T-helper 17 cell (primary cell): ENCODE measurements at regions not wholly inside any gene's neighbourhood (a gene's known extent, or its start where the extent isn't known, plus 50 kb on each side); places are given as distances from the start of the nearest gene placed in this dataset.
"Not testable (repeated sequence)": the region's sequence is repeated elsewhere in the genome, so short reads cannot be mapped to it uniquely, and the experiment has no call there.

ENCODE experiments used
- ATAC-seq: fragments of 150-1000 bp; cut with Tn5 transposase; 2 replicates; pipeline ENCODE4 v1.10.0; 2021; ENCODE audit warnings: mild to moderate bottlenecking, moderate library complexity
- DNase-seq, 3 donors: peaks; one replicate each; pipeline versions ENCODE4 v3.0.0 to v3.0.0-alpha.2; 2020 to 2021
- H3K9me3 ChIP-seq: one replicate; pipeline ENCODE4 v1.7.0; 2013; ENCODE audit warnings: low read length, mild to moderate bottlenecking; ENCODE audit not compliant: control insufficient read depth, poor library complexity, severe bottlenecking
- H3K27ac Mint-ChIP-seq: one replicate; pipeline ENCODE4 v1.8.0; 2022; ENCODE audit warnings: mild to moderate bottlenecking, moderate library complexity, mixed read lengths
- H3K27me3 Mint-ChIP-seq: one replicate; pipeline ENCODE4 v1.8.0; 2022; ENCODE audit warnings: mixed read lengths
- H3K36me3 Mint-ChIP-seq: one replicate; pipeline ENCODE4 v1.8.0; 2022; ENCODE audit warnings: low read depth, mixed read lengths
- H3K4me1 Mint-ChIP-seq: one replicate; pipeline ENCODE4 v1.8.0; 2022; ENCODE audit warnings: mild to moderate bottlenecking, mixed read lengths
- H3K4me3 Mint-ChIP-seq: one replicate; pipeline ENCODE4 v1.8.0; 2022; ENCODE audit warnings: mild to moderate bottlenecking, moderate library complexity, mixed read lengths

DNA sequence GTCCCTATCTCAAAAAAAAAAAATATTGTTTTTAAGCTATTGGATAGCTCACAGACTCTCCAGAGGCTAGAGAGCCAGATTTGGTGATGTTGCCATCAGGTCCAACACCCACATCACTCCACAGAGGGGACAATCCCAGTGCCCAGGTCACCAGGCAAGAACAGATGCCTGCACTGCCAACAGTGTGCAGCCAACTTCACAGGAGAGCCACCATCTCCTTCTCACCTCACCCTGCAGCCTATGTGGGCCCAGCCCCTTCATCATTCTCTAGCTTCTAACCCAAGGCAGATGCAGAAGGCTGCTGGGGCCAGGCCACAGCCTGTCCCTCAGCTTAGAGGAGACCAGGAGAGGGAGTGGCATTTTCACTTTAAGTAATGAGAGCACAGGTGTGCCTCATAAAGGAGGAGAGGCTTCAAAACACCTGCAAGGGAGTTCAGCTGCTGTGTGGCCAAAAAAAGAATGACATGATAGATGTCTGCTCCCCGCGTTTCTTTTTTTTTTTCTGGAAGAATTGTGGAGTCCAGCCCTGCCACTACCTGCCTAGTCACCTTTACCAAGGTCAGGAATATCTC lies 98.0 kb upstream of the ZSWIM2 start:
- H3K9me3 ChIP-seq = no peaks in the 10 kb centered on the region
- Mint-ChIP-seq H3K4me3 (no peak overlapping the region), H3K36me3 (no peaks in the 10 kb centered on the region), H3K4me1 (peaks cover 8% of the 10 kb centered on the region), H3K27me3 (no peaks in the 10 kb centered on the region), H3K27ac (no peak overlapping the region)
- no peak for ATAC-seq
- no peak for DNase-seq

DNA sequence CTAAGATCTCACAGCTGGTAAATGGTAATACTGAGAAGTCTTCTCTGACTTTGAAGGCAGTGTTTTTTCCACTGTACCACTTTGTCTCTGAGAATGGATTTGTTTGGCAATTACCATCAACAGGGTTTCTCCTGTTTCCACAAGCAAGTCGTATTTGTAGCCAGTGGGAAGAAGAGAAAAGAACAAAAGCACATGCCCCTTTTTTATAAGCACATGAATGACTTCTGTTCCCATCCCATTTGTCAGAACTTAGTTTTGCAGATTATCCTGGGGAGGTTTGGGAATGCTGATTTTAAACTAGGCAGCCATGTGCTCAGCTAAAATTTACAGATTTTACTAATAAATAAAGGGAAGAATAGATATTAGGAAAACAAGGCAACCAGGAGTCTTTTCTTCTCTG lies 92.9 kb upstream of the ZSWIM2 start:
- no peak for DNase-seq

GRCh38 chr2:186940463-186940862 lies 91.5 kb upstream of the ZSWIM2 start:
- DNase-seq (no peak), ATAC-seq (no peak)
- no peak overlapping the region for H3K4me3 Mint-ChIP-seq
- H3K27ac Mint-ChIP-seq = no peak overlapping the region
- H3K9me3 ChIP-seq = no peaks in the 10 kb centered on the region
- no peaks in the 10 kb centered on the region for H3K4me1 Mint-ChIP-seq
- H3K36me3 Mint-ChIP-seq = no peaks in the 10 kb centered on the region
- H3K27me3 Mint-ChIP-seq = no peaks in the 10 kb centered on the region

More for the DNA sequence above, 92.9 kb upstream of the ZSWIM2 start:
- no peak overlapping the region for H3K4me3 Mint-ChIP-seq
- no peaks in the 10 kb centered on the region for H3K9me3 ChIP-seq
- H3K27ac Mint-ChIP-seq = no peak overlapping the region
- H3K27me3 Mint-ChIP-seq = no peaks in the 10 kb centered on the region
- H3K4me1 Mint-ChIP-seq = no peaks in the 10 kb centered on the region
- ATAC-seq = no peak
- H3K36me3 Mint-ChIP-seq = no peaks in the 10 kb centered on the region

DNA sequence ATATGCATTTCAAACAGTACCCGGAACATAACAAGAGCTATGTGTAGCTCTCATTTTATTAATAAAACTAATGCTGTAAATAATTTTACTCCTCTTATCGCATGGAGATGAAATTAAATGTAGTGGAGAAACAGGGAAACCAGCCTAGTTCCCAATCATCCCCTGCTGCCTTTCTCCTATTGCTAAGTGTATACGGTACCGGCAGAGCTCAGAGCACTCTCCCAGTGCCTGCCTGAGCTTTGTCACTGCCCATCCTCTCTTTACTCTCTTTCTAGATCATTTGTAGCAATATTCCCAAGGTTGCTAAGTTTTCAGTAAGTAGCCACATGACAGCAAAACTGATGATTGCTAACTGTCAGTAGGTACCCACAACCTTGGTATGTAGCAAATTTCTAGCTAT lies 85.5 kb upstream of the ZSWIM2 start:
- Mint-ChIP-seq H3K36me3 (no peaks in the 10 kb centered on the region), H3K27me3 (no peaks in the 10 kb centered on the region), H3K4me1 (no peaks in the 10 kb centered on the region), H3K4me3 (no peak overlapping the region), H3K27ac (no peak overlapping the region)
- ATAC-seq (no peak), DNase-seq (no peak)
- H3K9me3 ChIP-seq = no peaks in the 10 kb centered on the region

DNA sequence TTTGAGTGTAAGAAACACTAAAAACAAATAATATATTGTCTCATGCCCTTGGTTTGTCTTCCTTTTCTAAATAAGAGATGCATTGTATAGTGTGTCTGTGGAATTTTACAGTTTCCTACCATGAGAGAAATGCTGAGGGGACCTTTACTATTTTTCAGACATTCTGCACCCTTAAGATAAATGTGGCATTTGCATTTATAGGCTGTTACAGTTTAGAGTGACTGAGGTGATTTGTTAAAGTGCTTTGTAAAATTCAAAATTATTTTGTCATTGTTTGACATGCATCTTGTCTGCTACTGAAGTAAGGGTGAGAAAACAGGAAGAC lies 78.9 kb upstream of the ZSWIM2 start:
- H3K27ac Mint-ChIP-seq = no peak overlapping the region
- DNase-seq (no peak), ATAC-seq (no peak)
- no peaks in the 10 kb centered on the region for H3K27me3 Mint-ChIP-seq
- no peak overlapping the region for H3K4me3 Mint-ChIP-seq
- H3K36me3 Mint-ChIP-seq = no peaks in the 10 kb centered on the region
- H3K9me3 ChIP-seq = no peaks in the 10 kb centered on the region
- H3K4me1 Mint-ChIP-seq = no peaks in the 10 kb centered on the region

GRCh38 chr2:186927185-186927866 lies 78.4 kb upstream of the ZSWIM2 start:
- Mint-ChIP-seq H3K27ac (no peak overlapping the region), H3K4me1 (no peaks in the 10 kb centered on the region), H3K36me3 (no peaks in the 10 kb centered on the region), H3K27me3 (no peaks in the 10 kb centered on the region), H3K4me3 (no peak overlapping the region)
- ATAC-seq (no peak), DNase-seq (no peak)
- no peaks in the 10 kb centered on the region for H3K9me3 ChIP-seq

DNA sequence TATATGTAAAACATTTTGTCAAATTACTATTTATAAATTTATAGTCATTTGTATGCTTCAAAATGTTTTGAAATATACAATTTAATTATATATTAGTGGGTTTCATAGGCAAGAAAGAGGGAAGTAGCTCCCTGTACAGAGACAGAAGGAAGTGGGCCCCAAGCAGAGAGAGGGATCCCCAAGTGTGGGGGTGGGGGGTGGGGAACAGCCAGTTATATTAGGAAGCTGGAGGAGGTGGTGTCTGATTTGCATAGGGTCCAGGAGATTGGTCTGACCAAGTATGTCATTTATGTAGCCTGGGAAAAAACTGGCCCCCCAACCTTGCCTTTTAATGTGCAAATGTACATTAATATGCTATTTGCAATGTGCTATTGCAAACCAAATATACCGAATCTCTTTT lies 76.5 kb upstream of the ZSWIM2 start:
- H3K4me1 Mint-ChIP-seq = no peaks in the 10 kb centered on the region
- H3K9me3 ChIP-seq = no peaks in the 10 kb centered on the region
- no peak for DNase-seq
- no peak for ATAC-seq
- H3K27me3 Mint-ChIP-seq = no peaks in the 10 kb centered on the region
- no peak overlapping the region for H3K4me3 Mint-ChIP-seq
- no peak overlapping the region for H3K27ac Mint-ChIP-seq
- H3K36me3 Mint-ChIP-seq = no peaks in the 10 kb centered on the region

DNA sequence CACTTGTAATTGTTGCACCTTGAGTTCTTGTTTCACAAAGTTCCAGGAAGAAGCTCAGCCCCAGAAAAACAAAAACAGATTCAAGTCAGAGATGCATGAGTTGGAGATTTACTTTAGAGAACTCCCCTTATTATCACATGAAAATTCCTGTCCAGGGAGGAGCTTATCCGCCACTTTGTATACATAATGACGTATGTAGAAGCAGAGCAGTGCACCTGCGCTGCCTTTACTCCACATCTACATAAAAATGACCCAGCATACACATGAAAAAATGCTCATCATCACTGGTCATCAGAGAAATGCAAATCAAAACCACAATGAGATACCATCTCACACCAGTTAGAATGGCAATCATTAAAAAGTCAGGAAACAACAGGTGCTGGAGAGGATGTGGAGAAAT lies 73.3 kb upstream of the ZSWIM2 start:
- H3K9me3 ChIP-seq, ATAC-seq: not testable (repeated sequence)

DNA sequence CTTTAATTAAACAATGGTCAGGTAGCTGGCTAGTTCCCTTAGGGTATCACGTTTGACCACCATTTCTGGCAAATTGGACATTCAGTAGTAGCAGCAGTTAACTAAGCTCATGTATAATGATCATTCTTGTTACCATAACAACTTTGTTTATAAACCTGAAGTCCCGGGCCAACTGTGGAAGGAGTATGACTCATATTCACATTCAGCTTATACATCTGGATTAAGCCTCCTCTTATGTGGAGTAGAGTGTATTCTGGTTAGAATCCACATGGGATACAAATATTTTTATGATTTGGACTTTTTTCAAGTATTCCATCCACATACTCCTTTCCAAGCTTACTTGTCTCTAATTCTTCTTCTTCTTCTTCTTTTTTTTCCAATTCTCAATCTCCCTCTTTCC lies 70.3 kb upstream of the ZSWIM2 start:
- ATAC-seq (no peak), DNase-seq (no peak)
- no peaks in the 10 kb centered on the region for H3K9me3 ChIP-seq
- Mint-ChIP-seq H3K4me3 (no peak overlapping the region), H3K27me3 (no peaks in the 10 kb centered on the region), H3K4me1 (no peaks in the 10 kb centered on the region), H3K27ac (no peak overlapping the region), H3K36me3 (no peaks in the 10 kb centered on the region)

More for the DNA sequence above, 73.3 kb upstream of the ZSWIM2 start:
- H3K4me1 Mint-ChIP-seq, DNase-seq, H3K36me3 Mint-ChIP-seq, H3K27ac Mint-ChIP-seq, H3K27me3 Mint-ChIP-seq, H3K4me3 Mint-ChIP-seq: not testable (repeated sequence)

DNA sequence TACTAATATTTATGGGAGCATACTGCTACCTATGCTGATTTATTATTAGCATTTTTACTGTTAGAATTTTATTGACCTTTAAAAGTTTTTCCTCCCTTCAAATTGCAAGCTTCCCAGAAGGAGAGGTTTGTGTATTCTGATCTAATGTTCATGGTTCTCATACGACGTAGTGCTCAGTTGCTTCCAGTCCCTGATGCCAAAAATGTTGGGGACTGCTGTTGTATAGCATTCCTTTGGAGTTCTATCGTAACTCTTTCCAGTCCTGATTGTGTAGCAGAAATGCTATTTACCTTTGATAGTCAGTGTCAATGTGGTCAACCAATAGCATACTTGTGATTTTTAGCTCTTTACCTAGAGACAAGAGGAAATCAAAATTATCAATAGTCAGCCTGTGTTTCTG lies 69.5 kb upstream of the ZSWIM2 start:
- H3K27me3 Mint-ChIP-seq = no peaks in the 10 kb centered on the region
- no peak for ATAC-seq
- no peaks in the 10 kb centered on the region for H3K4me1 Mint-ChIP-seq
- no peak for DNase-seq
- H3K27ac Mint-ChIP-seq = no peak overlapping the region
- H3K9me3 ChIP-seq = no peaks in the 10 kb centered on the region
- no peak overlapping the region for H3K4me3 Mint-ChIP-seq
- no peaks in the 10 kb centered on the region for H3K36me3 Mint-ChIP-seq

DNA sequence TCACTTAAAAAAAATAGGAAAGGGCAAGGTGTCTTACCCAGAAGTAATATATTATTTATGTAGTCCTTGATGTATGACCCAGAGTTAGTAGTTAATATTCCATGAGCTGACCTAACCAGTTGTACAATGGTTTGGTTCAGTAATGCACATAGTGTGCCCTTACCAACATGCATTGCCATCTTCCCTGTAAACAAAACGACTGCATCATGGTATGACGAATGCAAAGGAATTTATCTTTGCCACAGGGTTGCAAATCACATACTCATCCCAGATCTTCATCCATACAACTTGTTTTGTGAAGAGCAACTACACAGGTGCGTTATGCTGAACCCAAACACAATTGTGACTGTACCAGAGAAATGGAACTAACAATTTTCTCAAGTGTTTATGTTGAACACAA lies 68.9 kb upstream of the ZSWIM2 start:
- no peaks in the 10 kb centered on the region for H3K4me1 Mint-ChIP-seq
- H3K4me3 Mint-ChIP-seq = no peak overlapping the region
- no peak overlapping the region for H3K27ac Mint-ChIP-seq
- ATAC-seq (no peak), DNase-seq (no peak)
- H3K9me3 ChIP-seq = no peaks in the 10 kb centered on the region
- H3K27me3 Mint-ChIP-seq = no peaks in the 10 kb centered on the region
- H3K36me3 Mint-ChIP-seq = no peaks in the 10 kb centered on the region

GRCh38 chr2:186913870-186914269 lies 64.9 kb upstream of the ZSWIM2 start:
- Mint-ChIP-seq H3K27ac (no peak overlapping the region), H3K36me3 (no peaks in the 10 kb centered on the region), H3K4me3 (no peak overlapping the region), H3K27me3 (no peaks in the 10 kb centered on the region), H3K4me1 (no peaks in the 10 kb centered on the region)
- no peak for DNase-seq
- no peak for ATAC-seq
- no peaks in the 10 kb centered on the region for H3K9me3 ChIP-seq

DNA sequence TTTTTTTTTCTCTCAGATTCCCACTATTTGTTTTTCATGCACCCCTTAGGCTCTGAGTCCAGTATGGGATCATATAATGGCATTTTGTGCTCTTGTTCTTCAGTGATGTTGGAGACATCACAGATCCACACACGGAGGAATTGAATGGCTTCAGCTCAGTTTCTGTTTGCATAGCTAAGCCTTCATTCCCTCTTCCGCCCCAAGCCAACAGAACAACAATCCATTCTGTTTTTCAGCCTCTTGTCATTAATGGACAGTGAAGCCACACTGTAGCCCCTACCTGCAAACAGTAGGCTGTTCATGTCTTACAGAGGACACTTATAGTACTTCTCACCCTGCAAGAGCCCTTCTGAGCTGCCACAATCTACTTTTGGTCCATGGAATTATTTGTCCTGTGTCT lies 64.0 kb upstream of the ZSWIM2 start:
- Mint-ChIP-seq H3K4me3 (no peak overlapping the region), H3K27me3 (no peaks in the 10 kb centered on the region), H3K27ac (no peak overlapping the region), H3K4me1 (no peaks in the 10 kb centered on the region), H3K36me3 (no peaks in the 10 kb centered on the region)
- ATAC-seq (no peak), DNase-seq (no peak)
- no peaks in the 10 kb centered on the region for H3K9me3 ChIP-seq

- no peaks in the 10 kb centered on the region for H3K27me3 Mint-ChIP-seq
Measured at GRCh38 chr2:186911551-186912085, 62.6 kb upstream of the ZSWIM2 start.

More at GRCh38 chr2:186911551-186912085, 62.6 kb upstream of the ZSWIM2 start:
- DNase-seq (no peak), ATAC-seq (no peak)
- Mint-ChIP-seq H3K36me3 (no peaks in the 10 kb centered on the region), H3K4me3 (no peak overlapping the region), H3K27ac (no peak overlapping the region), H3K4me1 (no peaks in the 10 kb centered on the region)
- H3K9me3 ChIP-seq = no peaks in the 10 kb centered on the region
